ENCODE measurements at regions not wholly inside any gene's neighbourhood (a gene's known extent, or its start where the extent isn't known, plus 50 kb on each side); places are given as distances from the start of the nearest gene placed in this dataset.

GRCh38 chr5:147015405-147015804, 136.8 kb upstream of the PPP2R2B start:
- no peaks in the 10 kb centered on the region for H3K4me1 ChIP-seq (ENCODE audit: control insufficient read depth in 1 of 2, insufficient read depth in 2 of 2, low read length in 2 of 2)
- H3K9ac ChIP-seq (ENCODE audit: low read length) = no peak overlapping the region
- TF ChIP-seq CTCF (IDR thresholded peaks at IDR 0.05 in 2 of 3, conservative IDR thresholded peaks at IDR 0.05 in 1 of 3; ENCODE audit: borderline replicate concordance in 1 of 3, insufficient read depth in 1 of 3, low read depth in 2 of 3, low read length in 2 of 3) (no peak), EZH2phosphoT487 (IDR thresholded peaks at IDR 0.05; ENCODE audit: borderline replicate concordance) (no peak)
- H3K27ac ChIP-seq (ENCODE audit: low read depth, low read length) = no peak overlapping the region
- ChIA-PET POLR2A (no interaction called here), RAD21 (ENCODE audit: low non-redundant PET in 1 of 2, low total read pairs in 2 of 2, uncharacterized antibody in 2 of 2, unreplicated experiment in 2 of 2) (no interaction called here), CTCF (no interaction called here)
- H2AFZ ChIP-seq (ENCODE audit: low read depth, low read length, poor library complexity, severe bottlenecking) = no peak overlapping the region
- no peak overlapping the region for H3K4me2 ChIP-seq (ENCODE audit: low read length)
- H4K20me1 ChIP-seq (ENCODE audit: insufficient read depth) = no peaks in the 10 kb centered on the region
- DNase-seq (ENCODE audit: low read depth, low spot score) (no peak), ATAC-seq (no peak)
- no peaks in the 10 kb centered on the region for H3K36me3 ChIP-seq (ENCODE audit: control insufficient read depth in 1 of 2, insufficient read depth in 2 of 2, low read length in 2 of 2)
- no peaks in the 10 kb centered on the region for H3K79me2 ChIP-seq (ENCODE audit: insufficient read depth, low read length)
- H3K9me2 ChIP-seq (ENCODE audit: insufficient read depth) = no peaks in the 10 kb centered on the region
- no TSS peak for BruUV-seq (replicated peaks)
- intact Hi-C loops (cut with micrococcal nuclease) = no loop called here
- H3K27me3 ChIP-seq (ENCODE audit: insufficient read depth, low read length) = peaks cover 9% of the 10 kb centered on the region; the same call in 1 of the 2 replicates
- no peaks in the 10 kb centered on the region for H3K9me3 ChIP-seq (ENCODE audit: control insufficient read depth in 1 of 2, insufficient read depth in 1 of 2, low read depth in 1 of 2, low read length in 2 of 2)
- no peak overlapping the region for H3K4me3 ChIP-seq (replicated peaks in 1 of 2; ENCODE audit: low read depth in 1 of 2, low read length in 2 of 2)

DNA sequence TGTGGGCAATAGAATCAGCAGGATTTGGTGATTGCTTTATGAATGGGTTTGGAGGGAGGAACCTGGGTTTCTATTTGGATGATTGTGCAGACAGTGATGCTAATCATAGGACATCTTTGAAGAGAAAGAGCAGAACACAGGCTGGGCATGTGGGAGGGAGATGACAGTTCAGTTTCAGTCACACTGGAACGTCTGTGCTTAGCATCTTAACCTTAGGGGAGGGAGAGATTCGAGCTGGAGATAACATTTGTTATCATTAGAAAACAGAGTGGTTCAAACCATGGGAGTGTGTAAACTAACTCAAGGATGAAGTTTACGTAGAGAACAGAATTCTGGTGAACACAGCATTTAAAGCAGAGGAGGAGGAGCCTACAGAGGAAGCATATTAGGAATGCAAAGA, 138.6 kb upstream of the PPP2R2B start:
- no TSS peak for BruUV-seq (replicated peaks)
- H3K9ac ChIP-seq (ENCODE audit: low read length) = no peak overlapping the region
- H3K4me2 ChIP-seq (ENCODE audit: low read length) = no peak overlapping the region
- TF ChIP-seq SIN3A (IDR thresholded peaks at IDR 0.05; ENCODE audit: low read depth) (no peak), SRF (IDR thresholded peaks at IDR 0.05; ENCODE audit: low read depth) (no peak), TCF7L2 (IDR thresholded peaks at IDR 0.05; ENCODE audit: borderline replicate concordance, extremely low read depth, insufficient read depth, insufficient read length) (no peak), ZNF274 (IDR thresholded peaks at IDR 0.05; ENCODE audit: low read depth, low read length) (no peak), CBX3 (IDR thresholded peaks at IDR 0.05; ENCODE audit: low read depth) (no peak), YY1 (IDR thresholded peaks at IDR 0.05; ENCODE audit: extremely low read depth, insufficient replicate concordance, low read depth, low read length) (no peak), SP1 (IDR thresholded peaks at IDR 0.05; ENCODE audit: low read depth) (no peak), MAX (IDR thresholded peaks at IDR 0.05) (no peak), FOSL1 (IDR thresholded peaks at IDR 0.05; ENCODE audit: low read depth) (no peak), ZFX (IDR thresholded peaks at IDR 0.05) (no peak), RAD21 (IDR thresholded peaks at IDR 0.05; ENCODE audit: low read depth) (no peak), ELF1 (IDR thresholded peaks at IDR 0.05; ENCODE audit: borderline replicate concordance, low read depth) (no peak), EZH2 (IDR thresholded peaks at IDR 0.05) (no peak), EZH2phosphoT487 (IDR thresholded peaks at IDR 0.05; ENCODE audit: borderline replicate concordance) (no peak)
- TF ChIP-seq, protein P1, sequence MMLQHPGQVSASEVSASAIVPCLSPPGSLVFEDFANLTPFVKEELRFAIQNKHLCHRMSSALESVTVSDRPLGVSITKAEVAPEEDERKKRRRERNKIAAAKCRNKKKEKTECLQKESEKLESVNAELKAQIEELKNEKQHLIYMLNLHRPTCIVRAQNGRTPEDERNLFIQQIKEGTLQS (IDR thresholded peaks at IDR 0.05) = no peak
- no peak overlapping the region for H3K27ac ChIP-seq (ENCODE audit: low read depth, low read length)
- peaks cover 5% of the 10 kb centered on the region; the same call in 1 of the 2 replicates for H3K27me3 ChIP-seq (ENCODE audit: insufficient read depth, low read length)
- ChIA-PET RAD21 (ENCODE audit: low non-redundant PET in 1 of 2, low total read pairs in 2 of 2, uncharacterized antibody in 2 of 2, unreplicated experiment in 2 of 2) (no interaction called here), POLR2A (no interaction called here), CTCF (no interaction called here)
- H3K4me1 ChIP-seq (ENCODE audit: control insufficient read depth in 1 of 2, insufficient read depth in 2 of 2, low read length in 2 of 2) = no peaks in the 10 kb centered on the region
- no peak for ATAC-seq
- H3K79me2 ChIP-seq (ENCODE audit: insufficient read depth, low read length) = no peaks in the 10 kb centered on the region
- H2AFZ ChIP-seq (ENCODE audit: low read depth, low read length, poor library complexity, severe bottlenecking) = no peak overlapping the region
- no peak overlapping the region for H3K4me3 ChIP-seq (replicated peaks in 1 of 2; ENCODE audit: low read depth in 1 of 2, low read length in 2 of 2)
- H3K9me3 ChIP-seq (ENCODE audit: control insufficient read depth in 1 of 2, insufficient read depth in 1 of 2, low read depth in 1 of 2, low read length in 2 of 2) = no peaks in the 10 kb centered on the region
- H4K20me1 ChIP-seq (ENCODE audit: insufficient read depth) = no peaks in the 10 kb centered on the region
- intact Hi-C loops (cut with micrococcal nuclease) = no loop called here
- H3K36me3 ChIP-seq (ENCODE audit: control insufficient read depth in 1 of 2, insufficient read depth in 2 of 2, low read length in 2 of 2) = no peaks in the 10 kb centered on the region
- DNase-seq (ENCODE audit: low read depth, low spot score) = no peak
- no peaks in the 10 kb centered on the region for H3K9me2 ChIP-seq (ENCODE audit: insufficient read depth)
